ENCODE measurements at regions not wholly inside any gene's neighbourhood (a gene's known extent, or its start where the extent isn't known, plus 50 kb on each side); places are given as distances from the start of the nearest gene placed in this dataset.
A peak's percentile ranks its signal among the peaks of the same experiment; 100 is the strongest.
"Not testable (repeated sequence)": the region's sequence is repeated elsewhere in the genome, so short reads cannot be mapped to it uniquely, and the experiment has no call there.

GRCh38 chr14:59036134-59036533 is 152.3 kb upstream of the DAAM1 start:
- no peak for FAIRE-seq
- no peak for DNase-seq (ENCODE audit: insufficient read length, low spot score)
- no peak for TF ChIP-seq POLR2A (IDR thresholded peaks at IDR 0.05; ENCODE audit: low read depth, low read length)

- FAIRE-seq: no peak
- no peak for TF ChIP-seq POLR2A (IDR thresholded peaks at IDR 0.05; ENCODE audit: low read depth, low read length)
- no peak for DNase-seq (ENCODE audit: insufficient read length, low spot score)
Observed at GRCh38 chr14:59037086-59037485, 151.4 kb upstream of the DAAM1 start.

GRCh38 chr14:59037620-59038019 is 150.8 kb upstream of the DAAM1 start:
- DNase-seq (ENCODE audit: insufficient read length, low spot score) (no peak), FAIRE-seq (no peak)
- no peak for TF ChIP-seq POLR2A (IDR thresholded peaks at IDR 0.05; ENCODE audit: low read depth, low read length)

GRCh38 chr14:59038746-59039145 is 149.7 kb upstream of the DAAM1 start:
- no peak for TF ChIP-seq POLR2A (IDR thresholded peaks at IDR 0.05; ENCODE audit: low read depth, low read length)
- no peak for FAIRE-seq
- DNase-seq (ENCODE audit: insufficient read length, low spot score): no peak

- FAIRE-seq (no peak), DNase-seq (ENCODE audit: insufficient read length, low spot score) (no peak)
- no peak for TF ChIP-seq POLR2A (IDR thresholded peaks at IDR 0.05; ENCODE audit: low read depth, low read length)
Observed at GRCh38 chr14:59041308-59041707, 147.2 kb upstream of the DAAM1 start.

- DNase-seq (ENCODE audit: insufficient read length, low spot score) (no peak), FAIRE-seq (no peak)
- TF ChIP-seq POLR2A (IDR thresholded peaks at IDR 0.05; ENCODE audit: low read depth, low read length): no peak
Observed at GRCh38 chr14:59044707-59045106, 143.8 kb upstream of the DAAM1 start.

- FAIRE-seq (no peak), DNase-seq (ENCODE audit: insufficient read length, low spot score) (no peak)
- no peak for TF ChIP-seq POLR2A (IDR thresholded peaks at IDR 0.05; ENCODE audit: low read depth, low read length)
Observed at GRCh38 chr14:59046746-59047145, 141.7 kb upstream of the DAAM1 start.

GRCh38 chr14:59055006-59055405 is 133.5 kb upstream of the DAAM1 start:
- DNase-seq (ENCODE audit: insufficient read length, low spot score) (no peak), FAIRE-seq (no peak)
- no peak for TF ChIP-seq POLR2A (IDR thresholded peaks at IDR 0.05; ENCODE audit: low read depth, low read length)

GRCh38 chr14:59055439-59056045 is 132.9 kb upstream of the DAAM1 start:
- DNase-seq (ENCODE audit: insufficient read length, low spot score) (peak; percentile 16), FAIRE-seq (no peak)
- no peak for TF ChIP-seq POLR2A (IDR thresholded peaks at IDR 0.05; ENCODE audit: low read depth, low read length)

GRCh38 chr14:59057551-59057950 is 130.9 kb upstream of the DAAM1 start:
- FAIRE-seq: no peak
- no peak for TF ChIP-seq POLR2A (IDR thresholded peaks at IDR 0.05; ENCODE audit: low read depth, low read length)
- DNase-seq (ENCODE audit: insufficient read length, low spot score): no peak

GRCh38 chr14:59058776-59059175 is 129.7 kb upstream of the DAAM1 start:
- not testable (repeated sequence) for FAIRE-seq

GRCh38 chr14:59060841-59061240 is 127.6 kb upstream of the DAAM1 start:
- FAIRE-seq: no peak
- no peak for TF ChIP-seq POLR2A (IDR thresholded peaks at IDR 0.05; ENCODE audit: low read depth, low read length)
- no peak for DNase-seq (ENCODE audit: insufficient read length, low spot score)

More at GRCh38 chr14:59058776-59059175, 129.7 kb upstream of the DAAM1 start:
- not testable (repeated sequence) for DNase-seq (ENCODE audit: insufficient read length, low spot score)

GRCh38 chr14:59061292-59061691 is 127.2 kb upstream of the DAAM1 start:
- no peak for TF ChIP-seq POLR2A (IDR thresholded peaks at IDR 0.05; ENCODE audit: low read depth, low read length)
- DNase-seq (ENCODE audit: insufficient read length, low spot score) (no peak), FAIRE-seq (no peak)

- no peak for TF ChIP-seq POLR2A (IDR thresholded peaks at IDR 0.05; ENCODE audit: low read depth, low read length)
- no peak for FAIRE-seq
- no peak for DNase-seq (ENCODE audit: insufficient read length, low spot score)
Observed at GRCh38 chr14:59063259-59063658, 125.2 kb upstream of the DAAM1 start.

GRCh38 chr14:59067127-59067894 is 121.2 kb upstream of the DAAM1 start:
- DNase-seq (ENCODE audit: insufficient read length, low spot score): no peak
- TF ChIP-seq POLR2A (IDR thresholded peaks at IDR 0.05; ENCODE audit: low read depth, low read length): no peak
- FAIRE-seq: no peak

Measured in H54 (cell line).